ENCODE measurements at regions not wholly inside any gene's neighbourhood (a gene's known extent, or its start where the extent isn't known, plus 50 kb on each side); places are given as distances from the start of the nearest gene placed in this dataset.
"Not testable (repeated sequence)": the region's sequence is repeated elsewhere in the genome, so short reads cannot be mapped to it uniquely, and the experiment has no call there.

GRCh38 chr2:186342029-186342428 lies 144.0 kb upstream of the ZC3H15 start:
- Mint-ChIP-seq H3K27ac (no peak overlapping the region), H3K4me1 (ENCODE audit: low read depth) (no peaks in the 10 kb centered on the region), H3K27me3 (ENCODE audit: low read depth) (no peaks in the 10 kb centered on the region), H3K36me3 (ENCODE audit: low read depth) (no peaks in the 10 kb centered on the region), H3K9me3 (peaks cover 15% of the 10 kb centered on the region), H3K4me3 (no peak overlapping the region)

GRCh38 chr2:186345745-186346144 lies 140.3 kb upstream of the ZC3H15 start:
- no peaks in the 10 kb centered on the region for H3K27me3 Mint-ChIP-seq (ENCODE audit: low read depth)
- no peak overlapping the region for H3K4me3 Mint-ChIP-seq
- no peaks in the 10 kb centered on the region for H3K4me1 Mint-ChIP-seq (ENCODE audit: low read depth)
- H3K27ac Mint-ChIP-seq, result no peak overlapping the region
- no peaks in the 10 kb centered on the region for H3K36me3 Mint-ChIP-seq (ENCODE audit: low read depth)
- H3K9me3 Mint-ChIP-seq, result no peaks in the 10 kb centered on the region

- no peaks in the 10 kb centered on the region for H3K36me3 Mint-ChIP-seq (ENCODE audit: low read depth)
- no peaks in the 10 kb centered on the region for H3K4me1 Mint-ChIP-seq (ENCODE audit: low read depth)
- H3K27ac Mint-ChIP-seq, result no peak overlapping the region
- no peak overlapping the region for H3K4me3 Mint-ChIP-seq
- H3K9me3 Mint-ChIP-seq, result no peaks in the 10 kb centered on the region
- H3K27me3 Mint-ChIP-seq (ENCODE audit: low read depth), result no peaks in the 10 kb centered on the region
These were observed 139.8 kb upstream of the ZC3H15 start for GRCh38 chr2:186346216-186346615.

- Mint-ChIP-seq H3K4me3 (no peak overlapping the region), H3K9me3 (peaks cover 3% of the 10 kb centered on the region)
These were observed 138.6 kb upstream of the ZC3H15 start for GRCh38 chr2:186347472-186347871.

GRCh38 chr2:186348200-186348599 lies 137.9 kb upstream of the ZC3H15 start:
- no peak overlapping the region for H3K27ac Mint-ChIP-seq
- no peak overlapping the region for H3K4me3 Mint-ChIP-seq
- no peaks in the 10 kb centered on the region for H3K36me3 Mint-ChIP-seq (ENCODE audit: low read depth)
- no peaks in the 10 kb centered on the region for H3K27me3 Mint-ChIP-seq (ENCODE audit: low read depth)
- no peaks in the 10 kb centered on the region for H3K4me1 Mint-ChIP-seq (ENCODE audit: low read depth)
- H3K9me3 Mint-ChIP-seq, result peaks cover 5% of the 10 kb centered on the region

More at GRCh38 chr2:186347472-186347871, 138.6 kb upstream of the ZC3H15 start:
- no peak overlapping the region for H3K27ac Mint-ChIP-seq
- no peaks in the 10 kb centered on the region for H3K4me1 Mint-ChIP-seq (ENCODE audit: low read depth)
- no peaks in the 10 kb centered on the region for H3K27me3 Mint-ChIP-seq (ENCODE audit: low read depth)
- no peaks in the 10 kb centered on the region for H3K36me3 Mint-ChIP-seq (ENCODE audit: low read depth)

GRCh38 chr2:186349508-186349907 lies 136.6 kb upstream of the ZC3H15 start:
- Mint-ChIP-seq H3K27ac (no peak overlapping the region), H3K36me3 (ENCODE audit: low read depth) (no peaks in the 10 kb centered on the region), H3K4me3 (no peak overlapping the region), H3K4me1 (ENCODE audit: low read depth) (no peaks in the 10 kb centered on the region), H3K9me3 (peaks cover 11% of the 10 kb centered on the region), H3K27me3 (ENCODE audit: low read depth) (no peaks in the 10 kb centered on the region)

- not testable (repeated sequence) for H3K4me3 Mint-ChIP-seq; H3K27me3 Mint-ChIP-seq (ENCODE audit: low read depth); H3K4me1 Mint-ChIP-seq (ENCODE audit: low read depth); H3K36me3 Mint-ChIP-seq (ENCODE audit: low read depth); H3K27ac Mint-ChIP-seq
- H3K9me3 Mint-ChIP-seq, result peaks cover 14% of the 10 kb centered on the region
These were observed 131.9 kb upstream of the ZC3H15 start for GRCh38 chr2:186354160-186354559.

GRCh38 chr2:186365406-186365805 lies 120.7 kb upstream of the ZC3H15 start:
- no peaks in the 10 kb centered on the region for H3K36me3 Mint-ChIP-seq (ENCODE audit: low read depth)
- no peak overlapping the region for H3K4me3 Mint-ChIP-seq
- H3K27me3 Mint-ChIP-seq (ENCODE audit: low read depth), result no peaks in the 10 kb centered on the region
- H3K4me1 Mint-ChIP-seq (ENCODE audit: low read depth), result no peaks in the 10 kb centered on the region
- no peak overlapping the region for H3K27ac Mint-ChIP-seq
- H3K9me3 Mint-ChIP-seq, result no peaks in the 10 kb centered on the region

- H3K36me3 Mint-ChIP-seq (ENCODE audit: low read depth), result no peaks in the 10 kb centered on the region
- no peak overlapping the region for H3K27ac Mint-ChIP-seq
- peaks cover 20% of the 10 kb centered on the region for H3K9me3 Mint-ChIP-seq
- H3K27me3 Mint-ChIP-seq (ENCODE audit: low read depth), result no peaks in the 10 kb centered on the region
- no peaks in the 10 kb centered on the region for H3K4me1 Mint-ChIP-seq (ENCODE audit: low read depth)
- no peak overlapping the region for H3K4me3 Mint-ChIP-seq
These were observed 107.0 kb upstream of the ZC3H15 start for GRCh38 chr2:186379052-186379451.

- no peaks in the 10 kb centered on the region for H3K4me1 Mint-ChIP-seq (ENCODE audit: low read depth)
- no peak overlapping the region for H3K27ac Mint-ChIP-seq
- H3K27me3 Mint-ChIP-seq (ENCODE audit: low read depth), result no peaks in the 10 kb centered on the region
- H3K36me3 Mint-ChIP-seq (ENCODE audit: low read depth), result no peaks in the 10 kb centered on the region
- no peak overlapping the region for H3K4me3 Mint-ChIP-seq
- peaks cover 27% of the 10 kb centered on the region for H3K9me3 Mint-ChIP-seq
These were observed 105.3 kb upstream of the ZC3H15 start for GRCh38 chr2:186380805-186381204.

GRCh38 chr2:186381573-186381972 lies 104.5 kb upstream of the ZC3H15 start:
- H3K27ac Mint-ChIP-seq, result no peak overlapping the region
- H3K4me1 Mint-ChIP-seq (ENCODE audit: low read depth), result no peaks in the 10 kb centered on the region
- H3K9me3 Mint-ChIP-seq, result peaks cover 35% of the 10 kb centered on the region
- no peaks in the 10 kb centered on the region for H3K27me3 Mint-ChIP-seq (ENCODE audit: low read depth)
- no peaks in the 10 kb centered on the region for H3K36me3 Mint-ChIP-seq (ENCODE audit: low read depth)
- H3K4me3 Mint-ChIP-seq, result no peak overlapping the region

GRCh38 chr2:186382932-186383331 lies 103.1 kb upstream of the ZC3H15 start:
- Mint-ChIP-seq H3K27ac (no peak overlapping the region), H3K9me3 (peaks cover 38% of the 10 kb centered on the region), H3K27me3 (ENCODE audit: low read depth) (no peaks in the 10 kb centered on the region), H3K36me3 (ENCODE audit: low read depth) (no peaks in the 10 kb centered on the region), H3K4me1 (ENCODE audit: low read depth) (no peaks in the 10 kb centered on the region), H3K4me3 (no peak overlapping the region)

GRCh38 chr2:186384226-186384625 lies 101.8 kb upstream of the ZC3H15 start:
- no peak overlapping the region for H3K4me3 Mint-ChIP-seq
- H3K9me3 Mint-ChIP-seq, result peaks cover 37% of the 10 kb centered on the region
- no peaks in the 10 kb centered on the region for H3K27me3 Mint-ChIP-seq (ENCODE audit: low read depth)
- no peaks in the 10 kb centered on the region for H3K36me3 Mint-ChIP-seq (ENCODE audit: low read depth)
- H3K4me1 Mint-ChIP-seq (ENCODE audit: low read depth), result no peaks in the 10 kb centered on the region
- no peak overlapping the region for H3K27ac Mint-ChIP-seq

- not testable (repeated sequence) for H3K4me3 Mint-ChIP-seq; H3K36me3 Mint-ChIP-seq (ENCODE audit: low read depth); H3K27ac Mint-ChIP-seq; H3K4me1 Mint-ChIP-seq (ENCODE audit: low read depth); H3K27me3 Mint-ChIP-seq (ENCODE audit: low read depth)
- peaks cover 50% of the 10 kb centered on the region for H3K9me3 Mint-ChIP-seq
These were observed 100.3 kb upstream of the ZC3H15 start for GRCh38 chr2:186385638-186386201.

GRCh38 chr2:186399082-186399644 lies 86.9 kb upstream of the ZC3H15 start:
- Mint-ChIP-seq H3K9me3 (peaks cover 15% of the 10 kb centered on the region), H3K27me3 (ENCODE audit: low read depth) (no peaks in the 10 kb centered on the region), H3K27ac (no peak overlapping the region), H3K36me3 (ENCODE audit: low read depth) (no peaks in the 10 kb centered on the region), H3K4me3 (no peak overlapping the region), H3K4me1 (ENCODE audit: low read depth) (no peaks in the 10 kb centered on the region)

GRCh38 chr2:186405842-186406241 lies 80.2 kb upstream of the ZC3H15 start:
- no peak overlapping the region for H3K4me3 Mint-ChIP-seq
- no peaks in the 10 kb centered on the region for H3K27me3 Mint-ChIP-seq (ENCODE audit: low read depth)
- no peaks in the 10 kb centered on the region for H3K4me1 Mint-ChIP-seq (ENCODE audit: low read depth)
- H3K27ac Mint-ChIP-seq, result no peak overlapping the region
- H3K36me3 Mint-ChIP-seq (ENCODE audit: low read depth), result no peaks in the 10 kb centered on the region
- peaks cover 5% of the 10 kb centered on the region for H3K9me3 Mint-ChIP-seq

Data from T-helper 1 cell treated with Interleukin-12 subunit alpha and Interleukin-12 subunit beta and Interleukin-4 antibody, amounts not matched to agents 30 μg/mL and 1 μg/mL, for 36 hours (primary cell).